Tibial nerve (tissue), 4 donors: ENCODE measurements at regions not wholly inside any gene's neighbourhood (a gene's known extent, or its start where the extent isn't known, plus 50 kb on each side); places are given as distances from the start of the nearest gene placed in this dataset.

Experiments
- EP300 ChIP-seq, 2 donors: sonication (generic); formaldehyde crosslinking; IDR thresholded peaks; one replicate each; pipeline ENCODE4 v1.6.1; 2017; ENCODE audit warnings: antibody characterized with exemption in 2 of 2, mild to moderate bottlenecking in 1 of 2
- POLR2A ChIP-seq, 2 donors: fragments of 450-650 bp; IDR thresholded peaks; one replicate each; pipeline ENCODE4 v1.6.1; 2017; ENCODE audit warnings: antibody characterized with exemption in 2 of 2, mild to moderate bottlenecking in 2 of 2, moderate library complexity in 2 of 2
- TF ChIP-seq, protein P1 (sequence below), 5 experiments: fragments of 200-600 bp in 3 of 5; fragments of 450-650 bp in 2 of 5; sonication (generic) in 3 of 5; IDR thresholded peaks; one replicate each; pipeline ENCODE4 v1.5.1; 2016 to 2019; ENCODE audit warnings: antibody characterized with exemption in 5 of 5, mild to moderate bottlenecking in 3 of 5, moderate library complexity in 2 of 5

DNA sequence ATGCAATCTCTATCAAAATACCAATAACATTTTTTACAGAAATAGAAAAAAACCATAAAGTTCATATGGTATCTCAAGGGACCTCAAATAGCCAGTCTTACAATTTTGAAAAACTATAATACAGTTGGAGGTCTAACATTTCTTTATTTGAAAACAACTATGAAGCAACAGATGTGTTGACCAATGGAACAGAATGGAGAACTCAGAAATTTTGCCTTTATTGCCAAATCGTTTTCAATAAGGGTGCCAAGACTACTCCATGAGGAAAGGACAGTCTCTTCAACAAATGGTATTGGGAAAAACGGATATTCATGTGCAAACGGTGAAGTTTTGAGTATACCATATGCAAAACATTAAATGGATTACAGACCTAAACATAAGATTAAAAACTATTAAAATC, 470.8 kb upstream of the DPP6 start:
- TF ChIP-seq, protein P1, sequence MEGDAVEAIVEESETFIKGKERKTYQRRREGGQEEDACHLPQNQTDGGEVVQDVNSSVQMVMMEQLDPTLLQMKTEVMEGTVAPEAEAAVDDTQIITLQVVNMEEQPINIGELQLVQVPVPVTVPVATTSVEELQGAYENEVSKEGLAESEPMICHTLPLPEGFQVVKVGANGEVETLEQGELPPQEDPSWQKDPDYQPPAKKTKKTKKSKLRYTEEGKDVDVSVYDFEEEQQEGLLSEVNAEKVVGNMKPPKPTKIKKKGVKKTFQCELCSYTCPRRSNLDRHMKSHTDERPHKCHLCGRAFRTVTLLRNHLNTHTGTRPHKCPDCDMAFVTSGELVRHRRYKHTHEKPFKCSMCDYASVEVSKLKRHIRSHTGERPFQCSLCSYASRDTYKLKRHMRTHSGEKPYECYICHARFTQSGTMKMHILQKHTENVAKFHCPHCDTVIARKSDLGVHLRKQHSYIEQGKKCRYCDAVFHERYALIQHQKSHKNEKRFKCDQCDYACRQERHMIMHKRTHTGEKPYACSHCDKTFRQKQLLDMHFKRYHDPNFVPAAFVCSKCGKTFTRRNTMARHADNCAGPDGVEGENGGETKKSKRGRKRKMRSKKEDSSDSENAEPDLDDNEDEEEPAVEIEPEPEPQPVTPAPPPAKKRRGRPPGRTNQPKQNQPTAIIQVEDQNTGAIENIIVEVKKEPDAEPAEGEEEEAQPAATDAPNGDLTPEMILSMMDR (IDR thresholded peaks at IDR 0.05), result no peak
- no peak for TF ChIP-seq EP300 (IDR thresholded peaks at IDR 0.05)
- TF ChIP-seq POLR2A (IDR thresholded peaks at IDR 0.05), result no peak
